Mesendoderm (in vitro differentiated cells): ENCODE measurements at regions not wholly inside any gene's neighbourhood (a gene's known extent, or its start where the extent isn't known, plus 50 kb on each side); places are given as distances from the start of the nearest gene placed in this dataset.

Experiments used
- DNase-seq: peaks from one replicate; pipeline ENCODE4 v3.0.0; 2013
- H2AK5ac ChIP-seq: 2 replicates; pipeline ENCODE4 v1.6.1; 2013; ENCODE audit warnings: low read length, inconsistent platforms
- H2BK120ac ChIP-seq: 2 replicates; pipeline ENCODE4 v1.6.1; 2013; ENCODE audit warnings: low read depth, mild to moderate bottlenecking, low read length, moderate library complexity, mixed read lengths
- H2BK15ac ChIP-seq: replicated peaks from 2 replicates; pipeline ENCODE4 v1.6.1; 2013; ENCODE audit warnings: low read depth, mild to moderate bottlenecking, moderate library complexity
- H2BK5ac ChIP-seq: 2 replicates; pipeline ENCODE4 v1.6.1; 2013; ENCODE audit warnings: low read length, inconsistent platforms
- H3K18ac ChIP-seq: 2 replicates; pipeline ENCODE4 v1.6.1; 2013; ENCODE audit warnings: mild to moderate bottlenecking, low read length, mixed read lengths
- H3K23ac ChIP-seq: one replicate; pipeline ENCODE4 v1.6.1; 2013; ENCODE audit warnings: low read length
- H3K27ac ChIP-seq: 2 replicates; pipeline ENCODE4 v1.5.1; 2013; ENCODE audit warnings: low read depth, mild to moderate bottlenecking, inconsistent platforms, low read length, moderate library complexity
- H3K27me3 ChIP-seq: 2 replicates; pipeline ENCODE4 v1.6.1; 2013; ENCODE audit warnings: low read length, control low read depth, mild to moderate bottlenecking, inconsistent platforms; ENCODE audit not compliant: insufficient read depth, poor library complexity
- H3K36me3 ChIP-seq: 2 replicates; pipeline ENCODE4 v1.6.1; 2013; ENCODE audit warnings: low read length, inconsistent platforms; ENCODE audit not compliant: control insufficient read depth, insufficient read depth
- H3K4ac ChIP-seq: one replicate; pipeline ENCODE4 v1.6.1; 2013; ENCODE audit warnings: low read depth, mild to moderate bottlenecking, low read length, moderate library complexity
- H3K4me1 ChIP-seq: 2 replicates; pipeline ENCODE4 v1.6.1; 2013; ENCODE audit warnings: low read depth, low read length, inconsistent platforms; ENCODE audit not compliant: control insufficient read depth
- H3K4me2 ChIP-seq: 2 replicates; pipeline ENCODE4 v1.6.1; 2013; ENCODE audit warnings: low read length
- H3K4me3 ChIP-seq: 2 replicates; pipeline ENCODE4 v1.5.1; 2013; ENCODE audit warnings: mild to moderate bottlenecking, low read length
- H3K56ac ChIP-seq: one replicate; pipeline ENCODE4 v1.6.1; 2013; ENCODE audit warnings: low read length
- H3K79me1 ChIP-seq: 2 replicates; pipeline ENCODE4 v1.6.1; 2013; ENCODE audit warnings: low read length, inconsistent platforms
- H3K79me2 ChIP-seq: 2 replicates; pipeline ENCODE4 v1.6.1; 2013; ENCODE audit warnings: mild to moderate bottlenecking, low read length; ENCODE audit not compliant: control insufficient read depth, insufficient read depth
- H3K9ac ChIP-seq: 2 replicates; pipeline ENCODE4 v1.6.1; 2013; ENCODE audit warnings: low read length, inconsistent platforms
- H4K5ac ChIP-seq: one replicate; pipeline ENCODE4 v1.6.1; 2013; ENCODE audit warnings: low read length
- H4K8ac ChIP-seq: one replicate; pipeline ENCODE4 v1.6.1; 2013; ENCODE audit warnings: low read depth, mild to moderate bottlenecking, control low read depth, low read length, moderate library complexity
- WGBS: extraction: QIAGEN DNeasy Blood & Tissue Kit; methylation state at CpG from one replicate; pipeline ENCODE4 v1.1.7; 2013; ENCODE audit warnings: low lambda C conversion rate, missing lambda C conversion rate; ENCODE audit not compliant: insufficient coverage; ENCODE audit errors: extremely low coverage; 5-methylcytosine and 5-hydroxymethylcytosine counted together

DNA sequence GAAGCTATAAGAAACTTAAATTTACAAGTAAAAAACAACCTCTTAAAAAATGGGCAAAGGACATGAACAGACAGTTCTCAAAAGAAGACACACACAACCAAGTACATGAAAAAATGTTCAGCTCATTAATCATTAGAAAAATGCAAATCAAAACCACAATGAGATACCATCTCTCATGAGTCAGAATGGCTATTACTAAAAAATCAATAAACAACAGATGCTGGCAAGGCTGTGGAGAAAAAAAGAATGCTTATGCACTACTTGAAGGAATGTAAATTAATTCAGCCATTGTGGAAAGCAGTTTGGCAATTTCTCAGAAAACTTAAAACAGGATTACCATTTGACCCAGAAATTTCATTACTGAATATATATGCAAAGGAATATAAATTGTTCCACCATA is 666.3 kb upstream of the GRIA3 start:
- no peak overlapping the region for H3K4me2 ChIP-seq
- H3K4me1 ChIP-seq = no peaks in the 10 kb centered on the region
- DNase-seq = no peak
- H3K9ac ChIP-seq = no peak overlapping the region
- no peak overlapping the region for H4K8ac ChIP-seq
- H3K18ac ChIP-seq = no peak overlapping the region
- no peak overlapping the region for H4K5ac ChIP-seq
- no peak overlapping the region for H2BK120ac ChIP-seq
- no peaks in the 10 kb centered on the region for H3K79me1 ChIP-seq
- no peaks in the 10 kb centered on the region for H3K27me3 ChIP-seq
- no peak overlapping the region for H3K27ac ChIP-seq
- H3K36me3 ChIP-seq = no peaks in the 10 kb centered on the region
- H3K56ac ChIP-seq = no peak overlapping the region
- no peak overlapping the region for H2AK5ac ChIP-seq
- no peak overlapping the region for H3K4ac ChIP-seq
- no peaks in the 10 kb centered on the region for H3K79me2 ChIP-seq
- no peak overlapping the region for H3K23ac ChIP-seq
- H2BK5ac ChIP-seq = no peak overlapping the region
- H3K4me3 ChIP-seq = no peak overlapping the region
- H2BK15ac ChIP-seq = no peak overlapping the region

DNA sequence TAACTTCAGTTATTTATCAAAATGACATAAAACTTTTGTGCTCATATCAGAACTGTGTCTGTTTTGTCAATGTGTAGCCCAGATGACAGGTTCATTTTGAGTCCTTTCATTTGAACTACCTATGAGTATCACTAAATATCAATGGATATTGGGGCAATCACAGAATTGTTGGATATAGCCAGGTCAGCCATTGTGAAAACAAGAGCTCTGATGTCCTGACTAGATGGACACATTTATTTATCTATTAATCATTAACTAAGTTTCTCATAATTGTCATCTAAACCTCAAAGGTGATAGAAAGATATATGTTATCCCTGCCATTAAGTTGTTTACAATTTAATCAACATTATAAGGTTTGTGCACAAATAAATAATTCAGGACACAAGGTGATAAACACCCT is 638.3 kb upstream of the GRIA3 start:
- H3K9ac ChIP-seq = no peak overlapping the region
- no peak for DNase-seq
- H3K79me1 ChIP-seq = no peaks in the 10 kb centered on the region
- no peak overlapping the region for H3K27ac ChIP-seq
- H2BK5ac ChIP-seq = no peak overlapping the region
- no peak overlapping the region for H4K8ac ChIP-seq
- H3K23ac ChIP-seq = no peak overlapping the region
- H4K5ac ChIP-seq = no peak overlapping the region
- H3K79me2 ChIP-seq = no peaks in the 10 kb centered on the region
- H3K36me3 ChIP-seq = no peaks in the 10 kb centered on the region
- H3K4me1 ChIP-seq = no peaks in the 10 kb centered on the region
- H2AK5ac ChIP-seq = no peak overlapping the region
- no peak overlapping the region for H2BK120ac ChIP-seq
- no peak overlapping the region for H3K4me3 ChIP-seq
- H3K27me3 ChIP-seq = no peaks in the 10 kb centered on the region
- H3K18ac ChIP-seq = no peak overlapping the region
- H3K4ac ChIP-seq = no peak overlapping the region
- no peak overlapping the region for H3K4me2 ChIP-seq
- H2BK15ac ChIP-seq = no peak overlapping the region
- no peak overlapping the region for H3K56ac ChIP-seq

DNA sequence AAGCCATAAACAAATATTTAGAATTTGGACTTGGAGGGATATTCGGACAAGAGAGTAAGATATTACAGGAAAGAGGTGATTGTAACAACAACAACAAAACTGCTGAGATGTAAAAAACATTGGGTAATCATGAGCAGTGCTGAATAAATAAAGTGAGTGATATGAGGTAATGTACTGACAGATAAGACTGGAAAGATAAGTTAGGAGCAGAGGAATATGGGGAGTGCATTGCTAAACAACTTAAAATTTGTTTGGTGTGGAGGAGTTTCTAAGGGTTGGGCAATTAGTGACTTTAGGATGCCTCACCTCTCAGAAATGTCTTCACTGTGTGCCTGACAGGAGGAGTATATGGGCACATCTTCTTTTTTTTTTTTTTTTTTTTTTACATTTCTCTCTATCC is 637.8 kb upstream of the GRIA3 start:
- no CpG with 5 or more reads among the region's 1 CpG for WGBS
- Histone ChIP-seq H3K36me3 (no peaks in the 10 kb centered on the region), H3K4me2 (no peak overlapping the region), H3K79me1 (no peaks in the 10 kb centered on the region), H2BK120ac (no peak overlapping the region), H3K9ac (no peak overlapping the region), H2BK5ac (no peak overlapping the region), H3K56ac (no peak overlapping the region), H3K4ac (no peak overlapping the region), H4K8ac (no peak overlapping the region), H3K27me3 (no peaks in the 10 kb centered on the region), H3K79me2 (no peaks in the 10 kb centered on the region), H3K18ac (no peak overlapping the region), H3K4me1 (no peaks in the 10 kb centered on the region), H4K5ac (no peak overlapping the region), H3K4me3 (no peak overlapping the region), H2AK5ac (no peak overlapping the region), H3K23ac (no peak overlapping the region), H2BK15ac (no peak overlapping the region), H3K27ac (no peak overlapping the region)
- no peak for DNase-seq

DNA sequence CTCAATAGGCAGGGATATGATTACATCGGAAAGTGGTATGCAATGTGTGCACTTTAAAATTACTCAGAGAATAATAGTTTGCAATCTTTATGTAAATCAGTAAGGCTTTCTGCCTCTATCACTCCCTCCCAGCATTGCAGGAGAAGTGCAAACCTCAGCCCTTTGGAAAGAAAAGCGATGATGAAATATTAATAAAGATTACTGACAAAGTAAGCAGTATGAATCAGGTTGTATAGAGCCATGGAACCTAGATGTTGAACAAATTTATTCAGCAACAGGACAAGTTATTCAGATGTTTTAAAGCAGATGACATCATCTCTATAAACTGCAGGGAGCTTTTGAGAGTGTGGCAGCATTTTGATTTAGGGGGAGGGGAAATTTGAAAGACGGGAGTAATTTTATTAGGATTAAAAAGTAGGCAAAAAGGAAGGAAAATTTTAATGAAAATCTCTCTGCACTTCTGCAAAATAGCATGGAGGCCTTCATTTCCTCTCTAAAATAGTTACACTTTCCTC is 631.7 kb upstream of the GRIA3 start:
- Histone ChIP-seq H2AK5ac (no peak overlapping the region), H3K79me2 (no peaks in the 10 kb centered on the region), H2BK5ac (no peak overlapping the region), H3K27me3 (no peaks in the 10 kb centered on the region), H3K79me1 (no peaks in the 10 kb centered on the region), H3K9ac (no peak overlapping the region), H3K56ac (no peak overlapping the region), H3K23ac (no peak overlapping the region), H4K5ac (no peak overlapping the region), H2BK120ac (no peak overlapping the region), H3K18ac (no peak overlapping the region), H3K4ac (no peak overlapping the region), H2BK15ac (no peak overlapping the region), H4K8ac (no peak overlapping the region), H3K4me1 (no peaks in the 10 kb centered on the region), H3K36me3 (no peaks in the 10 kb centered on the region), H3K4me3 (no peak overlapping the region), H3K27ac (no peak overlapping the region), H3K4me2 (no peak overlapping the region)
- no CpG with 5 or more reads among the region's 3 CpGs for WGBS
- no peak for DNase-seq

DNA sequence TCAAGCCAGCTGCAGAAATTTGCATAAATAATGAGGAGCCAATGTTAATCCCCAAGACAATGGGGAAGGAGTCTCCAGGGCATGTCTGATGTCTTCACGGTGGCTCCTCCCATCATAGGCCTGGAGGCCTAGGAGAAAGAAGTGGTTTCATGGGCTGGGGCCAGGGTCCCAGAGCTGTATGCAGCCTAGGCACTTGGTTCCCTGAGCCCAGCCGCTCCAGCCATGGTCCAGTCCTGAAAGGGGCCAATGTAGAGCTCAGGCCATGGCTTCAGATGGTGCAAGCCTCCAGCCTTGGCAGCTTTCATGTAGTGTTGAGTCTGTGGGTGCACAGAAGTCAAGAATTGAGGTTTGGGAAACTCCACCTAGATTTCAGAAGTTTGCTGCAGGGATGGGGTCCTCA is 628.2 kb upstream of the GRIA3 start:
- H2AK5ac ChIP-seq = no peak overlapping the region
- no peak overlapping the region for H2BK120ac ChIP-seq
- no peak overlapping the region for H2BK5ac ChIP-seq
- H3K56ac ChIP-seq = no peak overlapping the region
- H4K5ac ChIP-seq = no peak overlapping the region
- H3K4me1 ChIP-seq = no peaks in the 10 kb centered on the region
- no peak overlapping the region for H3K27ac ChIP-seq
- no peak for DNase-seq
- H3K4me2 ChIP-seq = no peak overlapping the region
- H3K79me2 ChIP-seq = no peaks in the 10 kb centered on the region
- no CpG with 5 or more reads among the region's 2 CpGs for WGBS
- H2BK15ac ChIP-seq = no peak overlapping the region
- H3K23ac ChIP-seq = no peak overlapping the region
- no peaks in the 10 kb centered on the region for H3K27me3 ChIP-seq
- H3K79me1 ChIP-seq = no peaks in the 10 kb centered on the region
- no peak overlapping the region for H4K8ac ChIP-seq
- H3K4ac ChIP-seq = no peak overlapping the region
- H3K18ac ChIP-seq = no peak overlapping the region
- H3K9ac ChIP-seq = no peak overlapping the region
- H3K36me3 ChIP-seq = no peaks in the 10 kb centered on the region
- no peak overlapping the region for H3K4me3 ChIP-seq

DNA sequence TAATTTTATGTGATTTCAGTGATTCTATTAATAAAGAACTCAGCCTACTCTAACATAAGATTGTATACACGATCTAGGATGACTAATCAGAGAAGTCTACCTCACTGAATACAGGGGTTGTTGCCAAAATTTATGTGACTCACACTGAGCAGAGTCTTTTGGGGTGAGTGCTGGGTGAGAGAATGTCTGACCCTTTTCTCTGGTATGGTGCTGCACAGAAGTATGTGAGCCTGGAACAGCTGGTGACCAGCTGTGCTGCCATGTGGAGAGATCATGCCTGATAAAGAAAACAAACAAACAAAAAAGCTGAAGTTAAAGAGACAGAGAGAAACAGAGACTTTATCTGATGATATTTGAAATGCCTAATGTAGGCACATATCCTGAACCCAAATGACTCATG is 618.1 kb upstream of the GRIA3 start:
- H3K27ac ChIP-seq = no peak overlapping the region

More for the DNA sequence above, 618.1 kb upstream of the GRIA3 start:
- no peak overlapping the region for H3K9ac ChIP-seq
- H4K5ac ChIP-seq = no peak overlapping the region
- H3K4ac ChIP-seq = no peak overlapping the region
- no peak overlapping the region for H3K4me2 ChIP-seq
- H3K79me1 ChIP-seq = no peaks in the 10 kb centered on the region
- no peak overlapping the region for H2BK120ac ChIP-seq
- no peak overlapping the region for H2BK15ac ChIP-seq
- WGBS = no CpG with 5 or more reads among the region's 1 CpG
- no peak overlapping the region for H2BK5ac ChIP-seq
- H3K56ac ChIP-seq = no peak overlapping the region
- no peak overlapping the region for H3K23ac ChIP-seq
- no peak overlapping the region for H4K8ac ChIP-seq
- no peak overlapping the region for H3K4me3 ChIP-seq
- H3K36me3 ChIP-seq = no peaks in the 10 kb centered on the region
- H3K4me1 ChIP-seq = no peaks in the 10 kb centered on the region
- H2AK5ac ChIP-seq = no peak overlapping the region
- peak; percentile 26 for DNase-seq
- no peaks in the 10 kb centered on the region for H3K79me2 ChIP-seq
- H3K27me3 ChIP-seq = no peaks in the 10 kb centered on the region
- no peak overlapping the region for H3K18ac ChIP-seq
